ENCODE measurements at regions not wholly inside any gene's neighbourhood (a gene's known extent, or its start where the extent isn't known, plus 50 kb on each side); places are given as distances from the start of the nearest gene placed in this dataset.

DNA sequence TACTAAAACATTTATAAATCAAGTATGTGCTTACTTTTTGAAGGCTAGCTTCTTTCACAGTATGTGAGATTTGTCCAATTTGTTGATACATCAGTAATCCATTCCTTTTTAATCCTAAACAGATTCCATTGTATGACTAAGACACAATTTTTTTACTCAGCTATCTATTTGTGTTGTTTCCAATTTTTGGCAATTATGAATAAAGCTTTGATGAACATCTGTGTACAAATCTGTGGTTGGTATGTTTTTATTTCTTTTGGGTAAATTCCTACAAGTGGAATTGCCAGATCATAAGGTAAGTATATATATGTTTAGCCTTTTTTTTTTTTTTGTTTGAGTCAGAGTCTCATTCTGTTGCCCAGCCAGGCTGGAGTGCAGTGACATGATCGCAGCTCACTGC is 56.2 kb upstream of the VEPH1 start:
- no TSS peak for BruUV-seq (replicated peaks)

More for the DNA sequence above, 56.2 kb upstream of the VEPH1 start:
- Histone ChIP-seq H3K9me3 (ENCODE audit: control insufficient read depth in 1 of 2, insufficient read depth in 1 of 2, low read depth in 1 of 2, low read length in 2 of 2) (no peaks in the 10 kb centered on the region), H3K79me2 (ENCODE audit: insufficient read depth, low read length) (no peaks in the 10 kb centered on the region), H3K27me3 (ENCODE audit: insufficient read depth, low read length) (no peaks in the 10 kb centered on the region), H3K4me1 (ENCODE audit: control insufficient read depth in 1 of 2, insufficient read depth in 2 of 2, low read length in 2 of 2) (no peaks in the 10 kb centered on the region), H3K4me2 (ENCODE audit: low read length) (no peak overlapping the region), H3K9me2 (ENCODE audit: insufficient read depth) (no peaks in the 10 kb centered on the region), H3K36me3 (ENCODE audit: control insufficient read depth in 1 of 2, insufficient read depth in 2 of 2, low read length in 2 of 2) (no peaks in the 10 kb centered on the region), H2AFZ (ENCODE audit: low read depth, low read length, poor library complexity, severe bottlenecking) (no peak overlapping the region), H4K20me1 (ENCODE audit: insufficient read depth) (no peaks in the 10 kb centered on the region), H3K27ac (ENCODE audit: low read depth, low read length) (no peak overlapping the region), H3K9ac (ENCODE audit: low read length) (no peak overlapping the region), H3K4me3 (replicated peaks in 1 of 2; ENCODE audit: low read depth in 1 of 2, low read length in 2 of 2) (no peak overlapping the region)
- intact Hi-C loops (cut with micrococcal nuclease), result no loop called here
- DNase-seq (ENCODE audit: low read depth, low spot score) (no peak), ATAC-seq (no peak)
- CTCF ChIA-PET, result interaction anchor here (1.8 kb wide), 1 partner anchor 13 kb away, joined by 9 read pairs; no protein-coding TSS in a partner anchor
- POLR2A ChIA-PET, result no interaction called here
- RAD21 ChIA-PET (ENCODE audit: low non-redundant PET in 1 of 2, low total read pairs in 2 of 2, uncharacterized antibody in 2 of 2, unreplicated experiment in 2 of 2), result no interaction called here
- TF ChIP-seq YY1 (IDR thresholded peaks at IDR 0.05; ENCODE audit: extremely low read depth, insufficient replicate concordance, low read depth, low read length) (no peak), EZH2phosphoT487 (IDR thresholded peaks at IDR 0.05; ENCODE audit: borderline replicate concordance) (no peak), POLR2A (IDR thresholded peaks at IDR 0.05; ENCODE audit: borderline replicate concordance, extremely low read depth, insufficient read depth, insufficient read length) (no peak), EZH2 (IDR thresholded peaks at IDR 0.05) (no peak), CTCF (IDR thresholded peaks at IDR 0.05 in 2 of 3, conservative IDR thresholded peaks at IDR 0.05 in 1 of 3; ENCODE audit: borderline replicate concordance in 1 of 3, insufficient read depth in 1 of 3, low read depth in 2 of 3, low read length in 2 of 3) (no peak), CEBPB (IDR thresholded peaks at IDR 0.05; ENCODE audit: low read depth) (no peak), RAD21 (IDR thresholded peaks at IDR 0.05; ENCODE audit: low read depth) (no peak), SRF (IDR thresholded peaks at IDR 0.05; ENCODE audit: low read depth) (no peak), FOSL1 (IDR thresholded peaks at IDR 0.05; ENCODE audit: low read depth) (no peak), SIN3A (IDR thresholded peaks at IDR 0.05; ENCODE audit: low read depth) (no peak), ELF1 (IDR thresholded peaks at IDR 0.05; ENCODE audit: borderline replicate concordance, low read depth) (no peak), ZNF274 (IDR thresholded peaks at IDR 0.05; ENCODE audit: low read depth, low read length) (no peak), ZBTB33 (IDR thresholded peaks at IDR 0.05; ENCODE audit: extremely low read depth, insufficient replicate concordance, low read length) (no peak), EGR1 (IDR thresholded peaks at IDR 0.05; ENCODE audit: low read depth) (no peak)
- TF ChIP-seq, protein P1, sequence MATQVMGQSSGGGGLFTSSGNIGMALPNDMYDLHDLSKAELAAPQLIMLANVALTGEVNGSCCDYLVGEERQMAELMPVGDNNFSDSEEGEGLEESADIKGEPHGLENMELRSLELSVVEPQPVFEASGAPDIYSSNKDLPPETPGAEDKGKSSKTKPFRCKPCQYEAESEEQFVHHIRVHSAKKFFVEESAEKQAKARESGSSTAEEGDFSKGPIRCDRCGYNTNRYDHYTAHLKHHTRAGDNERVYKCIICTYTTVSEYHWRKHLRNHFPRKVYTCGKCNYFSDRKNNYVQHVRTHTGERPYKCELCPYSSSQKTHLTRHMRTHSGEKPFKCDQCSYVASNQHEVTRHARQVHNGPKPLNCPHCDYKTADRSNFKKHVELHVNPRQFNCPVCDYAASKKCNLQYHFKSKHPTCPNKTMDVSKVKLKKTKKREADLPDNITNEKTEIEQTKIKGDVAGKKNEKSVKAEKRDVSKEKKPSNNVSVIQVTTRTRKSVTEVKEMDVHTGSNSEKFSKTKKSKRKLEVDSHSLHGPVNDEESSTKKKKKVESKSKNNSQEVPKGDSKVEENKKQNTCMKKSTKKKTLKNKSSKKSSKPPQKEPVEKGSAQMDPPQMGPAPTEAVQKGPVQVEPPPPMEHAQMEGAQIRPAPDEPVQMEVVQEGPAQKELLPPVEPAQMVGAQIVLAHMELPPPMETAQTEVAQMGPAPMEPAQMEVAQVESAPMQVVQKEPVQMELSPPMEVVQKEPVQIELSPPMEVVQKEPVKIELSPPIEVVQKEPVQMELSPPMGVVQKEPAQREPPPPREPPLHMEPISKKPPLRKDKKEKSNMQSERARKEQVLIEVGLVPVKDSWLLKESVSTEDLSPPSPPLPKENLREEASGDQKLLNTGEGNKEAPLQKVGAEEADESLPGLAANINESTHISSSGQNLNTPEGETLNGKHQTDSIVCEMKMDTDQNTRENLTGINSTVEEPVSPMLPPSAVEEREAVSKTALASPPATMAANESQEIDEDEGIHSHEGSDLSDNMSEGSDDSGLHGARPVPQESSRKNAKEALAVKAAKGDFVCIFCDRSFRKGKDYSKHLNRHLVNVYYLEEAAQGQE (IDR thresholded peaks at IDR 0.05; ENCODE audit: low read depth), result no peak
